GM23248 (cell line): ENCODE measurements at regions not wholly inside any gene's neighbourhood (a gene's known extent, or its start where the extent isn't known, plus 50 kb on each side); places are given as distances from the start of the nearest gene placed in this dataset.

Experiments
- DNase-seq: peaks from one replicate; pipeline ENCODE4 v3.0.0-alpha.2; 2015
- H2AFZ ChIP-seq: fragments of 200-600 bp; sonication (generic); 2 replicates; pipeline ENCODE4 v1.6.1; 2016; ENCODE audit warnings: antibody characterized with exemption
- H3F3A ChIP-seq: fragments of 200-600 bp; sonication (generic); 2 replicates; pipeline ENCODE4 v1.6.1; 2016; ENCODE audit warnings: mild to moderate bottlenecking, antibody characterized with exemption, mixed run types; ENCODE audit not compliant: insufficient read depth
- H3K27ac ChIP-seq: fragments of 200-600 bp; sonication (generic); 2 replicates; pipeline ENCODE4 v1.5.1; 2016; ENCODE audit warnings: mild to moderate bottlenecking
- H3K27me3 ChIP-seq: fragments of 200-600 bp; sonication (generic); replicated peaks from 2 replicates; pipeline ENCODE4 v1.6.1; 2016; ENCODE audit warnings: mild to moderate bottlenecking; ENCODE audit not compliant: insufficient read depth
- H3K36me3 ChIP-seq: fragments of 200-600 bp; sonication (generic); 2 replicates; pipeline ENCODE4 v1.6.1; 2016; ENCODE audit warnings: low read depth, mild to moderate bottlenecking
- H3K4me1 ChIP-seq: fragments of 200-600 bp; sonication (generic); 2 replicates; pipeline ENCODE4 v1.6.1; 2016; ENCODE audit warnings: mild to moderate bottlenecking; ENCODE audit not compliant: insufficient read depth
- H3K4me2 ChIP-seq: fragments of 200-600 bp; sonication (generic); one replicate; pipeline ENCODE4 v1.6.1; 2016; ENCODE audit warnings: mild to moderate bottlenecking; ENCODE audit not compliant: unreplicated experiment
- H3K4me3 ChIP-seq: fragments of 200-600 bp; sonication (generic); 2 replicates; pipeline ENCODE4 v1.5.1; 2016; ENCODE audit warnings: mild to moderate bottlenecking
- H3K79me2 ChIP-seq: fragments of 200-600 bp; sonication (generic); 2 replicates; pipeline ENCODE4 v1.6.1; 2016; ENCODE audit warnings: mild to moderate bottlenecking; ENCODE audit not compliant: insufficient read depth
- H3K9ac ChIP-seq: fragments of 200-600 bp; sonication (generic); 2 replicates; pipeline ENCODE4 v1.6.1; 2016; ENCODE audit warnings: mild to moderate bottlenecking
- H3K9me2 ChIP-seq: fragments of 200-600 bp; sonication (generic); 2 replicates; pipeline ENCODE4 v1.6.1; 2016; ENCODE audit warnings: mixed run types, mild to moderate bottlenecking, moderate library complexity; ENCODE audit not compliant: insufficient read depth
- H3K9me3 ChIP-seq: fragments of 200-600 bp; sonication (generic); one replicate; pipeline ENCODE4 v1.6.1; 2017; ENCODE audit warnings: low read depth
- H4K20me1 ChIP-seq: fragments of 200-600 bp; sonication (generic); 2 replicates; pipeline ENCODE4 v1.6.0; 2016; ENCODE audit not compliant: insufficient read depth
- EZH2 ChIP-seq: fragments of 200-600 bp; sonication (generic); IDR thresholded peaks from 2 replicates; pipeline ENCODE4 v1.6.1; 2018; ENCODE audit warnings: antibody characterized with exemption, mild to moderate bottlenecking; ENCODE audit not compliant: insufficient read depth, poor library complexity, severe bottlenecking
- EZH2phosphoT487 ChIP-seq: fragments of 200-600 bp; sonication (generic); IDR thresholded peaks from 2 replicates; pipeline ENCODE4 v1.6.1; 2018; ENCODE audit warnings: antibody characterized with exemption, moderate library complexity, mild to moderate bottlenecking, low read depth; ENCODE audit not compliant: insufficient read depth
- WGBS, 2 experiments: methylation state at CpG; one replicate each; pipeline ENCODE4 v1.1.6; 2015 to 2017; ENCODE audit warnings: low lambda C conversion rate in 2 of 2, low coverage in 1 of 2; ENCODE audit errors: missing lambda C conversion rate in 2 of 2; 5-methylcytosine and 5-hydroxymethylcytosine counted together
- in situ Hi-C: fragments of 300-500 bp; cut with MboI; formaldehyde crosslinking; loops from 2 replicates; pipeline ENCODE4 v1.15.0; 2020

GRCh38 chr1:239253032-239253431 lies 133.3 kb upstream of the CHRM3 start:
- H3K9ac ChIP-seq, result no peak overlapping the region
- no peaks in the 10 kb centered on the region for H3K4me1 ChIP-seq
- H3K27me3 ChIP-seq, result no peaks in the 10 kb centered on the region
- no peak overlapping the region for H3K4me2 ChIP-seq
- H3K4me3 ChIP-seq, result no peak overlapping the region
- TF ChIP-seq EZH2 (no peak), EZH2phosphoT487 (no peak)
- no peaks in the 10 kb centered on the region for H3F3A ChIP-seq
- no peaks in the 10 kb centered on the region for H3K79me2 ChIP-seq
- H4K20me1 ChIP-seq, result no peaks in the 10 kb centered on the region
- H3K27ac ChIP-seq, result no peak overlapping the region
- in situ Hi-C loops, result no loop called here
- no peaks in the 10 kb centered on the region for H3K9me2 ChIP-seq
- H2AFZ ChIP-seq, result no peak overlapping the region
- H3K36me3 ChIP-seq, result no peaks in the 10 kb centered on the region
- no peaks in the 10 kb centered on the region for H3K9me3 ChIP-seq
- DNase-seq, result no peak
- 3 to 4% methylated on average over 3 of the region's 3 CpGs for WGBS, 2 experiments

DNA sequence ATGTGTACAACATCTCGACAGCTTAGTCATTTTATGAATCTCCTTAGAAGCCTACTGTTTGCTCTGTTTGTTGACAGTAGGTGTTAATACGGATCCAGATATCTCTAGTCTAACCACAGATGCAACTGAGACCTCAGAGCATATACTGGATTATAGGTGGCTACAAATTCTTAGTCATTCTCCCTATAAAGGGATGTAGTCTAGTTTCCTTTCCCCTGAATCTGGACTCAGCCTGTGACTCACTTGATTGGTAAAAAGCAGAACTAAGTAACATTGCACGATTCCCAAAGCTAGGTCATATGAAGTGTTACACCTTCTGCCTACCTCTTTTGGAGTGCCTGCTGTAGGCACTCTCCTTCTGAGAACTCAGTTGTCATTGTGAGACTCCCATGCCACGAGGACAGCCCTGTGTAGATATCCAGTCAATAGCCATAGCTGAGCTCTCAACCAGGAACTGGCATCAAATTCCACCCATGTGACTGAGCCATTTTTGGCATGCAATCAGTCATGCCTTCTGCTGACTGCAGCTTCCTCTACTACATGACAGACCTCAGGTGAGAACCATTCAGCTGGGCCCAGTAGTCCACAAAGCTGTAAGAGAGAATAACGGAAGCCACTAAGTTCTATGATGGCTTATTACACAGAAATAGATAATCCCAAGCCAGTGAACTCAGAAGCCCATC lies 135.9 kb upstream of the CHRM3 start:
- no peak overlapping the region for H3K27ac ChIP-seq

DNA sequence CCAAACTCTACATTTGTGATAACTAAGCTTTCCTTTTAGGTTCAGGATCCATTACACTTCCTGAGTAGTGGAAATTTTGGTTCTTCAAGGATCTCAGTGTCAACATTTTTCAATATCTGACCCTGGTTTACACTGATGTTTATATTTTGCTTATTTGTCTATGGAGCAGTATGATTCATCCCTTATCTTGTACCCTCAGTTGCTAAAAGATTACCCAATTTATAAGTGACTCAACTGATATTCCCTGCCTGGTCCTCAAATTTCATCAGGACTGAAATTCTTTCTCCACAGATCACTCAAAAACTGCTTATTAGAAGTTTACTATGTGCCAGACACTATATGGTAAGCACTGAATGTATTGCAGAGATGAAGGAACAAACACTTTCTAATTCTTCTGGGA lies 139.1 kb upstream of the CHRM3 start:
- Histone ChIP-seq H3F3A (no peaks in the 10 kb centered on the region), H3K4me1 (no peaks in the 10 kb centered on the region), H3K9ac (no peak overlapping the region), H3K79me2 (no peaks in the 10 kb centered on the region), H4K20me1 (no peaks in the 10 kb centered on the region), H3K4me2 (no peak overlapping the region), H3K9me2 (no peaks in the 10 kb centered on the region), H3K4me3 (no peak overlapping the region), H2AFZ (no peak overlapping the region), H3K27ac (no peak overlapping the region), H3K36me3 (no peaks in the 10 kb centered on the region), H3K27me3 (no peaks in the 10 kb centered on the region), H3K9me3 (no peaks in the 10 kb centered on the region)
- no peak for TF ChIP-seq EZH2
- no peak for TF ChIP-seq EZH2phosphoT487
- no peak for DNase-seq
- in situ Hi-C loops, result no loop called here

More for the DNA sequence above, 135.9 kb upstream of the CHRM3 start:
- no peak overlapping the region for H3K9ac ChIP-seq
- H3F3A ChIP-seq, result no peaks in the 10 kb centered on the region
- DNase-seq, result no peak
- no peaks in the 10 kb centered on the region for H4K20me1 ChIP-seq
- H2AFZ ChIP-seq, result no peak overlapping the region
- H3K79me2 ChIP-seq, result no peaks in the 10 kb centered on the region
- in situ Hi-C loops, result no loop called here
- no peaks in the 10 kb centered on the region for H3K36me3 ChIP-seq
- H3K4me3 ChIP-seq, result no peak overlapping the region
- no peaks in the 10 kb centered on the region for H3K9me3 ChIP-seq
- no peaks in the 10 kb centered on the region for H3K27me3 ChIP-seq
- TF ChIP-seq EZH2phosphoT487 (no peak), EZH2 (no peak)
- no peaks in the 10 kb centered on the region for H3K9me2 ChIP-seq
- H3K4me2 ChIP-seq, result no peak overlapping the region
- H3K4me1 ChIP-seq, result no peaks in the 10 kb centered on the region
- 11 to 14% methylated on average over 5 of the region's 5 CpGs for WGBS, 2 experiments

GRCh38 chr1:239244084-239244483 lies 142.3 kb upstream of the CHRM3 start:
- no peaks in the 10 kb centered on the region for H3K79me2 ChIP-seq
- 9 to 15% methylated on average over 2 of the region's 2 CpGs for WGBS, 2 experiments

GRCh38 chr1:239243006-239243405 lies 143.4 kb upstream of the CHRM3 start:
- no peak overlapping the region for H3K27ac ChIP-seq
- no peaks in the 10 kb centered on the region for H4K20me1 ChIP-seq
- no peak overlapping the region for H3K4me2 ChIP-seq
- no peaks in the 10 kb centered on the region for H3K27me3 ChIP-seq
- no peak for TF ChIP-seq EZH2
- no peak for TF ChIP-seq EZH2phosphoT487
- DNase-seq, result no peak
- in situ Hi-C loops, result no loop called here
- H3K4me3 ChIP-seq, result no peak overlapping the region
- H3K36me3 ChIP-seq, result no peaks in the 10 kb centered on the region
- no peaks in the 10 kb centered on the region for H3F3A ChIP-seq
- no peaks in the 10 kb centered on the region for H3K4me1 ChIP-seq
- WGBS, 2 experiments, result 4 to 5% methylated on average over 2 of the region's 2 CpGs
- H3K9me3 ChIP-seq, result no peaks in the 10 kb centered on the region
- H3K79me2 ChIP-seq, result no peaks in the 10 kb centered on the region
- H3K9me2 ChIP-seq, result no peaks in the 10 kb centered on the region
- H2AFZ ChIP-seq, result no peak overlapping the region
- no peak overlapping the region for H3K9ac ChIP-seq

More at GRCh38 chr1:239244084-239244483, 142.3 kb upstream of the CHRM3 start:
- Histone ChIP-seq H4K20me1 (no peaks in the 10 kb centered on the region), H3K27me3 (no peaks in the 10 kb centered on the region), H3K4me3 (no peak overlapping the region), H3K27ac (no peak overlapping the region), H3K9me2 (no peaks in the 10 kb centered on the region), H3K4me1 (no peaks in the 10 kb centered on the region), H3F3A (no peaks in the 10 kb centered on the region), H3K9ac (no peak overlapping the region), H3K36me3 (no peaks in the 10 kb centered on the region), H3K9me3 (no peaks in the 10 kb centered on the region), H2AFZ (no peak overlapping the region), H3K4me2 (no peak overlapping the region)
- DNase-seq, result no peak
- TF ChIP-seq EZH2 (no peak), EZH2phosphoT487 (no peak)
- in situ Hi-C loops, result no loop called here
